ENCODE measurements at regions not wholly inside any gene's neighbourhood (a gene's known extent, or its start where the extent isn't known, plus 50 kb on each side); places are given as distances from the start of the nearest gene placed in this dataset.

GRCh38 chr4:153071958-153072598 lies 132.2 kb upstream of the TRIM2 start:
- Histone ChIP-seq H3K27me3 (ENCODE audit: insufficient read depth, low read depth) (no peaks in the 10 kb centered on the region), H4K20me1 (ENCODE audit: insufficient read depth) (no peaks in the 10 kb centered on the region), H3K36me3 (ENCODE audit: insufficient read depth) (no peaks in the 10 kb centered on the region), H3K4me3 (IDR thresholded peaks at IDR 0.05; ENCODE audit: insufficient read depth, low read depth, low read length) (no peak overlapping the region), H3K79me2 (ENCODE audit: insufficient read depth, low read depth) (no peaks in the 10 kb centered on the region), H3K4me1 (ENCODE audit: low read depth, poor library complexity, severe bottlenecking) (no peaks in the 10 kb centered on the region), H3K4me2 (no peak overlapping the region), H3K27ac (no peak overlapping the region), H3K9ac (no peak overlapping the region), H2AFZ (ENCODE audit: low read depth) (no peak overlapping the region)
- TF ChIP-seq CTCF (conservative IDR thresholded peaks at IDR 0.05; ENCODE audit: low read depth, low read length): no peak

GRCh38 chr4:153072661-153073060 lies 131.6 kb upstream of the TRIM2 start:
- H3K4me3 ChIP-seq (IDR thresholded peaks at IDR 0.05; ENCODE audit: insufficient read depth, low read depth, low read length): no peak overlapping the region

GRCh38 chr4:153074486-153074885 lies 129.8 kb upstream of the TRIM2 start:
- no peak for TF ChIP-seq CTCF (conservative IDR thresholded peaks at IDR 0.05; ENCODE audit: low read depth, low read length)
- Histone ChIP-seq H3K9ac (no peak overlapping the region), H3K4me3 (IDR thresholded peaks at IDR 0.05; ENCODE audit: insufficient read depth, low read depth, low read length) (no peak overlapping the region), H3K4me1 (ENCODE audit: low read depth, poor library complexity, severe bottlenecking) (no peaks in the 10 kb centered on the region), H3K4me2 (no peak overlapping the region), H3K36me3 (ENCODE audit: insufficient read depth) (no peaks in the 10 kb centered on the region), H3K27me3 (ENCODE audit: insufficient read depth, low read depth) (no peaks in the 10 kb centered on the region), H3K79me2 (ENCODE audit: insufficient read depth, low read depth) (no peaks in the 10 kb centered on the region), H2AFZ (ENCODE audit: low read depth) (no peak overlapping the region), H3K27ac (no peak overlapping the region), H4K20me1 (ENCODE audit: insufficient read depth) (no peaks in the 10 kb centered on the region)

More at GRCh38 chr4:153072661-153073060, 131.6 kb upstream of the TRIM2 start:
- H3K9ac ChIP-seq: no peak overlapping the region
- H3K4me2 ChIP-seq: no peak overlapping the region
- H3K4me1 ChIP-seq (ENCODE audit: low read depth, poor library complexity, severe bottlenecking): no peaks in the 10 kb centered on the region
- H2AFZ ChIP-seq (ENCODE audit: low read depth): no peak overlapping the region
- H3K79me2 ChIP-seq (ENCODE audit: insufficient read depth, low read depth): no peaks in the 10 kb centered on the region
- no peak overlapping the region for H3K27ac ChIP-seq
- no peaks in the 10 kb centered on the region for H3K36me3 ChIP-seq (ENCODE audit: insufficient read depth)
- no peaks in the 10 kb centered on the region for H4K20me1 ChIP-seq (ENCODE audit: insufficient read depth)
- H3K27me3 ChIP-seq (ENCODE audit: insufficient read depth, low read depth): no peaks in the 10 kb centered on the region
- TF ChIP-seq CTCF (conservative IDR thresholded peaks at IDR 0.05; ENCODE audit: low read depth, low read length): no peak

- H3K27me3 ChIP-seq (ENCODE audit: insufficient read depth, low read depth): no peaks in the 10 kb centered on the region
- no peak overlapping the region for H2AFZ ChIP-seq (ENCODE audit: low read depth)
- no peak overlapping the region for H3K4me2 ChIP-seq
- H4K20me1 ChIP-seq (ENCODE audit: insufficient read depth): no peaks in the 10 kb centered on the region
- no peaks in the 10 kb centered on the region for H3K79me2 ChIP-seq (ENCODE audit: insufficient read depth, low read depth)
- no peak overlapping the region for H3K27ac ChIP-seq
- no peaks in the 10 kb centered on the region for H3K4me1 ChIP-seq (ENCODE audit: low read depth, poor library complexity, severe bottlenecking)
- no peak for TF ChIP-seq CTCF (conservative IDR thresholded peaks at IDR 0.05; ENCODE audit: low read depth, low read length)
- no peak overlapping the region for H3K4me3 ChIP-seq (IDR thresholded peaks at IDR 0.05; ENCODE audit: insufficient read depth, low read depth, low read length)
- no peaks in the 10 kb centered on the region for H3K36me3 ChIP-seq (ENCODE audit: insufficient read depth)
- no peak overlapping the region for H3K9ac ChIP-seq
Observed at GRCh38 chr4:153074936-153075630, 129.2 kb upstream of the TRIM2 start.
